Esophagus squamous epithelium (tissue), 5 donors: ENCODE measurements at regions not wholly inside any gene's neighbourhood (a gene's known extent, or its start where the extent isn't known, plus 50 kb on each side); places are given as distances from the start of the nearest gene placed in this dataset.

ENCODE experiments used
- DNase-seq: peaks from one replicate; lab custom pipeline; 2025; lab: John Stamatoyannopoulos, UW
- H3K27ac ChIP-seq, 4 donors: fragments of 200-600 bp; sonication (generic); one replicate each; pipeline ENCODE4 v1.5.1; 2016 to 2019; ENCODE audit warnings: mild to moderate bottlenecking in 1 of 4
- H3K27me3 ChIP-seq, 4 donors: fragments of 200-600 bp; sonication (generic); 1 replicate in 3 of 4; 2 replicates in 1 of 4; pipeline versions ENCODE4 v1.5.1 to v1.6.0; 2017 to 2021; ENCODE audit warnings: antibody characterized with exemption in 1 of 4
- H3K36me3 ChIP-seq, 3 donors: fragments of 200-600 bp; sonication (generic); one replicate each; pipeline ENCODE4 v1.5.1; 2016 to 2019
- H3K4me1 ChIP-seq, 3 donors: fragments of 200-600 bp; sonication (generic); one replicate each; pipeline ENCODE4 v1.5.1; 2017 to 2019
- H3K4me3 ChIP-seq, 4 donors: fragments of 200-600 bp; sonication (generic); 1 replicate in 3 of 4; 2 replicates in 1 of 4; pipeline ENCODE4 v1.5.1; 2016 to 2019; ENCODE audit warnings: mild to moderate bottlenecking in 2 of 4, moderate library complexity in 1 of 4
- H3K9me3 ChIP-seq, 3 donors: fragments of 200-600 bp; sonication (generic); one replicate each; pipeline ENCODE4 v1.5.1; 2016 to 2019
- POLR2A ChIP-seq, 4 donors: fragments of 450-650 bp; IDR thresholded peaks; one replicate each; pipeline ENCODE4 v1.6.1; 2017; ENCODE audit warnings: antibody characterized with exemption in 4 of 4, mild to moderate bottlenecking in 4 of 4, moderate library complexity in 3 of 4
- WGBS, 2 donors: methylation state at CpG; one replicate each; pipeline ENCODE4 v1.1.5; 2018; 5-methylcytosine and 5-hydroxymethylcytosine counted together
- intact Hi-C: fragments of 100-400 bp; cut with DNase I; formaldehyde crosslinking; loops from one replicate; pipeline ENCODE4 v1.15.0; 2022
- TF ChIP-seq, protein P1 (sequence below), 6 experiments: fragments of 450-650 bp in 4 of 6; fragments of 200-600 bp in 2 of 6; sonication (generic) in 2 of 6; IDR thresholded peaks; one replicate each; pipeline ENCODE4 v1.5.1; 2016 to 2019; ENCODE audit warnings: antibody characterized with exemption in 6 of 6, mild to moderate bottlenecking in 4 of 6, moderate library complexity in 4 of 6
- donor health status: DM: yes; HTN: yes; CAD: no.

- H3K4me1 ChIP-seq: no peaks in the 10 kb centered on the region
- 92% methylated on average over 1 of the region's 1 CpG for WGBS, 2 donors
- no peak for TF ChIP-seq POLR2A (IDR thresholded peaks at IDR 0.05)
- TF ChIP-seq, protein P1, sequence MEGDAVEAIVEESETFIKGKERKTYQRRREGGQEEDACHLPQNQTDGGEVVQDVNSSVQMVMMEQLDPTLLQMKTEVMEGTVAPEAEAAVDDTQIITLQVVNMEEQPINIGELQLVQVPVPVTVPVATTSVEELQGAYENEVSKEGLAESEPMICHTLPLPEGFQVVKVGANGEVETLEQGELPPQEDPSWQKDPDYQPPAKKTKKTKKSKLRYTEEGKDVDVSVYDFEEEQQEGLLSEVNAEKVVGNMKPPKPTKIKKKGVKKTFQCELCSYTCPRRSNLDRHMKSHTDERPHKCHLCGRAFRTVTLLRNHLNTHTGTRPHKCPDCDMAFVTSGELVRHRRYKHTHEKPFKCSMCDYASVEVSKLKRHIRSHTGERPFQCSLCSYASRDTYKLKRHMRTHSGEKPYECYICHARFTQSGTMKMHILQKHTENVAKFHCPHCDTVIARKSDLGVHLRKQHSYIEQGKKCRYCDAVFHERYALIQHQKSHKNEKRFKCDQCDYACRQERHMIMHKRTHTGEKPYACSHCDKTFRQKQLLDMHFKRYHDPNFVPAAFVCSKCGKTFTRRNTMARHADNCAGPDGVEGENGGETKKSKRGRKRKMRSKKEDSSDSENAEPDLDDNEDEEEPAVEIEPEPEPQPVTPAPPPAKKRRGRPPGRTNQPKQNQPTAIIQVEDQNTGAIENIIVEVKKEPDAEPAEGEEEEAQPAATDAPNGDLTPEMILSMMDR (IDR thresholded peaks at IDR 0.05): no peak
- intact Hi-C loops: no loop called here
- no peaks in the 10 kb centered on the region for H3K9me3 ChIP-seq
- no peaks in the 10 kb centered on the region for H3K36me3 ChIP-seq
- H3K27me3 ChIP-seq: no peaks in the 10 kb centered on the region
- DNase-seq: no peak
- no peak overlapping the region for H3K4me3 ChIP-seq
- H3K27ac ChIP-seq: no peak overlapping the region
Measured at GRCh38 chr3:106577241-106577640, 708.4 kb upstream of the CBLB start.

GRCh38 chr3:106578911-106579310 lies 710.1 kb upstream of the CBLB start:
- WGBS, 2 donors: 46 to 74% methylated on average over 1 of the region's 1 CpG

DNA sequence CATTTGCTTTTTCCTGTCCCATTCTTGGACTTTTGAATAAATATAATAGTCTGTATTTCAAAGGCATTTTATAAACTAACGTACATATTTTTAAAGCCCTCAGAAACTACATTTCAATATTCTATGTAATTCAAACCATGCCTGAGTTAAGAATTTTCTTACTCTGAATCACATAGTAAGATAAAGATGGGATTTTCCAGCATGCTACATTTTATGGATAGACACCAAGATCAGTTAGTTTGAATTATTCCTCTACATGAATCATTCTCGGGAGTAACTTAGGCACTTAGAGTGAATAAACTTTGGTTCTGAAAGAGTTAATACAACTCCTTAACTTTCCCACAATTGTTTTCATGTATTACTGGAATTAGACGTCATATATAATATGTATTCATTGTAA lies 713.3 kb upstream of the CBLB start:
- DNase-seq: no peak
- no peak for TF ChIP-seq POLR2A (IDR thresholded peaks at IDR 0.05)
- TF ChIP-seq, protein P1 (IDR thresholded peaks at IDR 0.05): no peak
- no peaks in the 10 kb centered on the region for H3K9me3 ChIP-seq
- 56 to 70% methylated on average over 3 of the region's 3 CpGs for WGBS, 2 donors
- no peak overlapping the region for H3K4me3 ChIP-seq
- no peaks in the 10 kb centered on the region for H3K36me3 ChIP-seq
- no peak overlapping the region for H3K27ac ChIP-seq
- intact Hi-C loops: no loop called here
- H3K27me3 ChIP-seq: no peaks in the 10 kb centered on the region
- peaks cover 0 to 7% (median 0%) of the 10 kb centered on the region in 3 donors for H3K4me1 ChIP-seq

More at GRCh38 chr3:106578911-106579310, 710.1 kb upstream of the CBLB start:
- no peak for DNase-seq
- no peak for TF ChIP-seq POLR2A (IDR thresholded peaks at IDR 0.05)
- TF ChIP-seq, protein P1 (IDR thresholded peaks at IDR 0.05): no peak
- intact Hi-C loops: no loop called here
- Histone ChIP-seq H3K36me3 (no peaks in the 10 kb centered on the region), H3K4me1 (peaks cover 0 to 2% (median 0%) of the 10 kb centered on the region in 3 donors), H3K4me3 (no peak overlapping the region), H3K27ac (no peak overlapping the region), H3K9me3 (no peaks in the 10 kb centered on the region), H3K27me3 (no peaks in the 10 kb centered on the region)

DNA sequence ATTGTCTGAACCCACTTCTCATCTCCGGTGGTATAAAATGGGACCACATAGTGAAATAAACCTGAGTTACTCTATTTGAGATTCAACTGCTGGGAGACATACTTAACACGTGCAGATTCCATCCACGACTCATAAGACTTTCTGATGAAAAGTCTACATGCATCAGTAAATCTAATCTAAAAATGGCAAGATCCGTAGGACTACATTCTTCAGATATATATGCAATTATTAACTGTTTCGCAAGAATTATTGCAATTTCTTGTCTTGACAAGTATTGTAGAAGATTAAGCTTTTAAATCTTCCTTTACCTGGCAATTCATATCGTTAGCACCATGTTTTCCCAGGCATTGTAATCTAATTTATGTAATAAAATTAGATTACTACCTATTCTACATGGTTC lies 718.7 kb upstream of the CBLB start:
- H3K9me3 ChIP-seq: no peaks in the 10 kb centered on the region
- H3K36me3 ChIP-seq: no peaks in the 10 kb centered on the region
- 39 to 59% methylated on average over 6 of the region's 6 CpGs for WGBS, 2 donors
- peaks cover 9 to 48% (median 13%) of the 10 kb centered on the region in 3 donors for H3K4me1 ChIP-seq
- TF ChIP-seq POLR2A (IDR thresholded peaks at IDR 0.05): no peak
- TF ChIP-seq, protein P1 (IDR thresholded peaks at IDR 0.05): no peak
- DNase-seq: no peak
- intact Hi-C loops: no loop called here
- H3K27me3 ChIP-seq: no peaks in the 10 kb centered on the region
- H3K27ac ChIP-seq: no peak overlapping the region
- H3K4me3 ChIP-seq: no peak overlapping the region

DNA sequence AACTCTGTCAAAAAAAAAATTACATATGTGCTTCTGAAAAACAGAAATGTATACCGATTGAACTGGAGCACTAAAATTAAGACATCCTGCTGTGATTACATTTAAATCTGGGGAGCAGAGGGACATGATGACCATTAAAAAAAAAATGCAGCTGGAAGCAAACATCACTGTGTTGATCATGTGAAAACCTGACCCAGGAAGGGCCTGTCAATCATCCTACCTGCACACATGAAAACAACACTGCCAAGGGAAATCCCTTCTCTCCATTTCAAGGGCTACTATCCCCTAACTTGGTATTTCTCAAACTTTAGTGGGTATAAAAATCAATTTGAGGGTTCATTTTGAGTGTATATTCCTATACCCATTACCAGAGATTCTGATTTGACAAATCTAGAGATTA lies 719.9 kb upstream of the CBLB start:
- TF ChIP-seq, protein P1 (IDR thresholded peaks at IDR 0.05): no peak
- TF ChIP-seq POLR2A (IDR thresholded peaks at IDR 0.05): no peak
- H3K4me1 ChIP-seq: peaks cover 9 to 47% (median 13%) of the 10 kb centered on the region in 3 donors
- no peak overlapping the region for H3K4me3 ChIP-seq
- no peaks in the 10 kb centered on the region for H3K9me3 ChIP-seq
- intact Hi-C loops: no loop called here
- peak overlapping the region in 3 of 4 donors; percentile 41 to 58 (median 58) for H3K27ac ChIP-seq
- H3K36me3 ChIP-seq: no peaks in the 10 kb centered on the region
- DNase-seq: no peak
- H3K27me3 ChIP-seq: no peaks in the 10 kb centered on the region
- 41 to 85% methylated on average over 1 of the region's 1 CpG for WGBS, 2 donors
